ENCODE measurements at regions not wholly inside any gene's neighbourhood (a gene's known extent, or its start where the extent isn't known, plus 50 kb on each side); places are given as distances from the start of the nearest gene placed in this dataset.

- TF ChIP-seq, protein P1, sequence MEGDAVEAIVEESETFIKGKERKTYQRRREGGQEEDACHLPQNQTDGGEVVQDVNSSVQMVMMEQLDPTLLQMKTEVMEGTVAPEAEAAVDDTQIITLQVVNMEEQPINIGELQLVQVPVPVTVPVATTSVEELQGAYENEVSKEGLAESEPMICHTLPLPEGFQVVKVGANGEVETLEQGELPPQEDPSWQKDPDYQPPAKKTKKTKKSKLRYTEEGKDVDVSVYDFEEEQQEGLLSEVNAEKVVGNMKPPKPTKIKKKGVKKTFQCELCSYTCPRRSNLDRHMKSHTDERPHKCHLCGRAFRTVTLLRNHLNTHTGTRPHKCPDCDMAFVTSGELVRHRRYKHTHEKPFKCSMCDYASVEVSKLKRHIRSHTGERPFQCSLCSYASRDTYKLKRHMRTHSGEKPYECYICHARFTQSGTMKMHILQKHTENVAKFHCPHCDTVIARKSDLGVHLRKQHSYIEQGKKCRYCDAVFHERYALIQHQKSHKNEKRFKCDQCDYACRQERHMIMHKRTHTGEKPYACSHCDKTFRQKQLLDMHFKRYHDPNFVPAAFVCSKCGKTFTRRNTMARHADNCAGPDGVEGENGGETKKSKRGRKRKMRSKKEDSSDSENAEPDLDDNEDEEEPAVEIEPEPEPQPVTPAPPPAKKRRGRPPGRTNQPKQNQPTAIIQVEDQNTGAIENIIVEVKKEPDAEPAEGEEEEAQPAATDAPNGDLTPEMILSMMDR (IDR thresholded peaks at IDR 0.05; ENCODE audit: control insufficient read depth, insufficient read depth, low read depth, low read length, missing control alignments): no peak
- DNase-seq (ENCODE audit: low read depth): no peak
- no peak overlapping the region for H3K4me3 ChIP-seq (ENCODE audit: control insufficient read depth, low read depth, low read length)
These were observed 157.7 kb upstream of the SFSWAP start for GRCh38 chr12:131553096-131553777.

DNA sequence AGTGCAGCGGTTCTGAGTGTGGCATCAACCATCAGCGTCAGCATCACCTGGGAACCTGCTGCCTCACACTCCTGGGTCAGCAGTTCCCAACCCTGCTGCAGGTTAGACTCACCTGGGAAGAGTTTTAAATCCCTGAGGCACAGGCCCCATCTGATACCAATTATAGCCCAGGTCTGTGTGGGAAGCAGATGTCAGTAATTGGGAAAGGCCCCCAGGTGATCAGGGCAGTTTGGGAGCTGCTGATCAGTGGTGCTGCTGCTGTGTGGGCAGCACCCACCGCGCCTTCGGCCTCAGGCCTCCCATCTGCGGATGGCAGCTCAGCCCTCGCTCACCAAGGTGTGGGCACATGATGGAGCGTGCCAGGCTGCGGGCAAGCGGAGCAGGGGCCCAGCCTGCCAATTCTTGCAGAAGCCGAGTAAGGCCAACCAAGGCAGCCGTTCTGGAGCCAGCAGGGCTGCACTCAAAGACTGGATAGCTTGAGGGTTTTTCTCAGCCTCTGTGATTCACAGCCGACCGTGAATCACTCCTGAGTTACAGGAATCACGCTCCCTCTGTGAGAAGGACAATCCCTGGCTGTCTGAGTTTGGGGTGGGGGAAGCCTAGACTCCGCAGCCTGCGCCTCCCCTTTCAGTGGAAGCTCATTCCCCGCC is 155.6 kb upstream of the SFSWAP start:
- no peak for DNase-seq (ENCODE audit: low read depth)
- TF ChIP-seq, protein P1 (IDR thresholded peaks at IDR 0.05; ENCODE audit: control insufficient read depth, insufficient read depth, low read depth, low read length, missing control alignments): no peak
- H3K4me3 ChIP-seq (ENCODE audit: control insufficient read depth, low read depth, low read length): no peak overlapping the region

DNA sequence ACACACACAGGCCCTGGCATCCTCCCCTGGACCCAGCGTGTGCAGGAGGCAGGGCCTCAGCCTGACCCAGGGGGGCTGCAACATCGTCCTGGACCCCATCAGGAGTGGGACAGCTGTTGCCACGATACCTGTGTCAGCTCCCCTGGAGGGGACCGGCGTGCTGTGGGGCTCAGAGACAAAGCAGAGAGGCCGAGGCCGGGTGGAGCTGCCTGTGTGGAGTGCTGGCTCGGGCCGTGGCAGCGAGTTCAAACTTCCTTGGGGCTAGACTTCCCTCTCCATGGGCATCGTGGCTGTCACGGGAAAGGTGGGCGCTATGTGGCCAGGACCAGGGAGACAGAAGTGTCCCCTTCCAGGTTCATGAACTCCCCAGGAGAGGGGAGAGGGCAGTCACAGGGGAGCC is 155.0 kb upstream of the SFSWAP start:
- no peak for DNase-seq (ENCODE audit: low read depth)
- TF ChIP-seq, protein P1 (IDR thresholded peaks at IDR 0.05; ENCODE audit: control insufficient read depth, insufficient read depth, low read depth, low read length, missing control alignments): no peak
- no peak overlapping the region for H3K4me3 ChIP-seq (ENCODE audit: control insufficient read depth, low read depth, low read length)

DNA sequence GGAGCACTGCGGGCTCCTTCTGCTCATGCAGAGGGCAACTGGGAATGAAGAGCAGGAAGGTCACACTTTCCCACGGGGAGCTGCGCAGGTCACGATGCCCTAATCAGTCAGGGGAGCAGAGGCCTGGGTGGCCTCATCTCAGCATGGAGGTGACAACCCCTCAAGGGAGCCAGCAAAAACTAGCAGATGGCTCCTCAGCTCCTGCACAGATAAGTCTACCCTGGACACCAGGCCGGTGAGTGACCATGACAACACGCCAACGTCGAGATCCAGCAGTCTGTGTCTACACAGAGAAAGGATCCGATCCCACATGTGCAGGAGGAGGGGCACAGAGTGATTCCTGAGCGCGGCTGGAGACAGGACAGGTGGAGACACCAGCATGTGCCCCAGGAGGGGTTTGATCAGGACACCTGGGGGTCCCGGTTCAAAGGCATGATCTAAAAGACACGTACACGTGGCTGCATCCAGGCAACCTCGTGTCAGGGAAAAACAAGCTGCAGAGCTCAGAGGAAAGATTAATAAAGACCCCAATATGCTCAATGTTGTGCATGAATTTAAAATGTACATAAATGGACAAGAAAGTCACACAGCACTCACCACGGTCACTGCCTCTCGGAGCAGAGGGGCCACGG is 153.7 kb upstream of the SFSWAP start:
- TF ChIP-seq, protein P1 (IDR thresholded peaks at IDR 0.05; ENCODE audit: control insufficient read depth, insufficient read depth, low read depth, low read length, missing control alignments): no peak
- no peak for DNase-seq (ENCODE audit: low read depth)
- H3K4me3 ChIP-seq (ENCODE audit: control insufficient read depth, low read depth, low read length): no peak overlapping the region

- DNase-seq (ENCODE audit: low read depth): no peak
These were observed 151.1 kb upstream of the SFSWAP start for GRCh38 chr12:131559517-131560516.

More at GRCh38 chr12:131559517-131560516, 151.1 kb upstream of the SFSWAP start:
- TF ChIP-seq, protein P1 (IDR thresholded peaks at IDR 0.05; ENCODE audit: control insufficient read depth, insufficient read depth, low read depth, low read length, missing control alignments): no peak
- no peak overlapping the region for H3K4me3 ChIP-seq (ENCODE audit: control insufficient read depth, low read depth, low read length)
